HepG2 (cell line): ENCODE measurements at regions not wholly inside any gene's neighbourhood (a gene's known extent, or its start where the extent isn't known, plus 50 kb on each side); places are given as distances from the start of the nearest gene placed in this dataset.

ENCODE experiments used
- MYC ChIP-seq: sonication (generic); formaldehyde crosslinking; IDR thresholded peaks from 2 replicates; pipeline ENCODE4 v1.9.0; 2021; ENCODE audit warnings: missing genetic modification reagents, borderline replicate concordance
- NFE2L2 ChIP-seq: fragments of 150-350 bp; IDR thresholded peaks from 2 replicates; pipeline ENCODE4 v1.6.1; 2014; ENCODE audit warnings: low read length

DNA sequence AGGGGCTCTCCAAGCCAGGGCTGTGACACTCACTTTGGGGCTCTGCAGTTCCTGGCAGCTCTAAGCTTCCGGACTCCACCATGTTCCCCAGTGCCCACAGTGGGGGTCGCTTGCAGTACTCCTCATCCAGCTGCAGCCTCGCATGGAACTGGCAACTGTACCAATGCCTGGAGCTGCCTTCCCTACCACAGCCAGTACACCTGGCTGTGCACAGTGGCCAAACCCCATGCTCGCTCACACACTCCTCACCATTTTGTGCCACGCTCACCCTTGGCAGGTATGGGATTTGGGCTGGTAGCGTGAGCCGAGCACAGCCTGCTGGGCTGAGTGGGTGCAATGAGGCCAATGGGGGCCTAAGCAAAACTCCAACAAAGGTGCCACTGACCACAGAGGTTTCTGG is 1369.9 kb downstream of the KCNT2 start:
- no peak for TF ChIP-seq NFE2L2
- TF ChIP-seq MYC (CRISPR knock-in tag) = no peak
